Left forelimb (tissue), 1 donor: ENCODE measurements at regions not wholly inside any gene's neighbourhood (a gene's known extent, or its start where the extent isn't known, plus 50 kb on each side); places are given as distances from the start of the nearest gene placed in this dataset.
"Not testable (repeated sequence)": the region's sequence is repeated elsewhere in the genome, so short reads cannot be mapped to it uniquely, and the experiment has no call there.

Source experiments
- DNase-seq: peaks from one replicate; pipeline ENCODE4 v3.0.0-alpha.2; 2018; ENCODE audit warnings: low spot score

GRCh38 chr5:82644766-82645165, 366.6 kb upstream of the RPS23 start:
- DNase-seq, result no peak

- DNase-seq, result no peak
Measured at GRCh38 chr5:82644229-82644628, 366.1 kb upstream of the RPS23 start.

- no peak for DNase-seq
Measured at GRCh38 chr5:82642313-82642712, 364.2 kb upstream of the RPS23 start.

GRCh38 chr5:82641331-82642003, 363.3 kb upstream of the RPS23 start:
- no peak for DNase-seq

GRCh38 chr5:82640916-82641315, 362.8 kb upstream of the RPS23 start:
- no peak for DNase-seq

- DNase-seq, result no peak
Measured at GRCh38 chr5:82639393-82640144, 361.4 kb upstream of the RPS23 start.

- DNase-seq, result no peak
Measured at GRCh38 chr5:82636591-82636990, 358.4 kb upstream of the RPS23 start.

GRCh38 chr5:82635561-82636288, 357.6 kb upstream of the RPS23 start:
- no peak for DNase-seq

GRCh38 chr5:82628364-82628910, 350.3 kb upstream of the RPS23 start:
- DNase-seq, result no peak

- not testable (repeated sequence) for DNase-seq
Measured at GRCh38 chr5:82626905-82627591, 348.9 kb upstream of the RPS23 start.

GRCh38 chr5:82626012-82626411, 347.9 kb upstream of the RPS23 start:
- not testable (repeated sequence) for DNase-seq

GRCh38 chr5:82624062-82624461, 345.9 kb upstream of the RPS23 start:
- no peak for DNase-seq

GRCh38 chr5:82622711-82623514, 344.8 kb upstream of the RPS23 start:
- no peak for DNase-seq

GRCh38 chr5:82622205-82622604, 344.1 kb upstream of the RPS23 start:
- no peak for DNase-seq

GRCh38 chr5:82620957-82621600, 342.9 kb upstream of the RPS23 start:
- no peak for DNase-seq

- DNase-seq, result no peak
Measured at GRCh38 chr5:82619097-82619496, 340.9 kb upstream of the RPS23 start.

GRCh38 chr5:82614706-82615105, 336.6 kb upstream of the RPS23 start:
- no peak for DNase-seq

GRCh38 chr5:82613891-82614290, 335.7 kb upstream of the RPS23 start:
- no peak for DNase-seq

- no peak for DNase-seq
Measured at GRCh38 chr5:82610686-82611085, 332.5 kb upstream of the RPS23 start.

GRCh38 chr5:82605441-82605973, 327.4 kb upstream of the RPS23 start:
- DNase-seq, result no peak
